ENCODE measurements at regions not wholly inside any gene's neighbourhood (a gene's known extent, or its start where the extent isn't known, plus 50 kb on each side); places are given as distances from the start of the nearest gene placed in this dataset.
"Not testable (repeated sequence)": the region's sequence is repeated elsewhere in the genome, so short reads cannot be mapped to it uniquely, and the experiment has no call there.

GRCh38 chr17:31761836-31762510 lies 97.1 kb downstream of the COPRS start:
- H3K4me1 ChIP-seq (ENCODE audit: control insufficient read depth in 2 of 2, insufficient read depth in 2 of 2, low read length in 2 of 2); H3K9me3 ChIP-seq (ENCODE audit: control insufficient read depth in 2 of 3, low read length in 3 of 3); H3K27ac Mint-ChIP-seq; H3K4me1 Mint-ChIP-seq; H3K27me3 ChIP-seq (ENCODE audit: control insufficient read depth in 2 of 2, insufficient read depth in 2 of 2, low read length in 2 of 2); H3K4me3 ChIP-seq (ENCODE audit: low read length); intact Hi-C loops (cut with micrococcal nuclease); POLR2A ChIA-PET; H3K27ac ChIP-seq (ENCODE audit: low read depth, low read length); H3K36me3 ChIP-seq (ENCODE audit: control insufficient read depth in 2 of 3, insufficient read depth in 3 of 3, low read length in 3 of 3); H3K9me3 Mint-ChIP-seq; DNase-seq; H3K4me3 Mint-ChIP-seq; H3K36me3 Mint-ChIP-seq; ATAC-seq; CTCF ChIA-PET: not testable (repeated sequence)
- H3K27me3 Mint-ChIP-seq: peaks cover 6 to 42% (median 9%) of the 10 kb centered on the region in 5 donors

- Histone ChIP-seq H3K4me1 (ENCODE audit: control insufficient read depth in 2 of 2, insufficient read depth in 2 of 2, low read length in 2 of 2) (no peaks in the 10 kb centered on the region), H3K36me3 (ENCODE audit: control insufficient read depth in 2 of 3, insufficient read depth in 3 of 3, low read length in 3 of 3) (no peaks in the 10 kb centered on the region), H3K9me3 (ENCODE audit: control insufficient read depth in 2 of 3, low read length in 3 of 3) (no peaks in the 10 kb centered on the region), H3K27me3 (ENCODE audit: control insufficient read depth in 2 of 2, insufficient read depth in 2 of 2, low read length in 2 of 2) (no peaks in the 10 kb centered on the region), H3K4me3 (ENCODE audit: low read length) (no peak overlapping the region), H3K27ac (ENCODE audit: low read depth, low read length) (no peak overlapping the region)
- ATAC-seq: no peak
- CTCF ChIA-PET: no interaction called here
- Mint-ChIP-seq H3K4me3 (no peak overlapping the region), H3K4me1 (peaks cover 0 to 8% (median 0%) of the 10 kb centered on the region in 7 donors), H3K36me3 (no peaks in the 10 kb centered on the region), H3K9me3 (peaks cover 0 to 10% (median 0%) of the 10 kb centered on the region in 11 donors), H3K27ac (no peak overlapping the region), H3K27me3 (peaks cover 4 to 31% (median 9%) of the 10 kb centered on the region in 5 donors)
- POLR2A ChIA-PET: no interaction called here
- intact Hi-C loops (cut with micrococcal nuclease): no loop called here
- no peak for DNase-seq
Measured at GRCh38 chr17:31758646-31759045, 100.4 kb downstream of the COPRS start.

- intact Hi-C loops (cut with micrococcal nuclease): no loop called here
- CTCF ChIA-PET: no interaction called here
Measured at GRCh38 chr17:31757097-31757496, 101.9 kb downstream of the COPRS start.

GRCh38 chr17:31754239-31754945 lies 104.7 kb downstream of the COPRS start:
- Mint-ChIP-seq H3K36me3 (no peaks in the 10 kb centered on the region), H3K4me3 (no peak overlapping the region), H3K27ac (no peak overlapping the region), H3K4me1 (no peaks in the 10 kb centered on the region), H3K27me3 (peaks cover 0 to 14% (median 0%) of the 10 kb centered on the region in 5 donors), H3K9me3 (peaks cover 0 to 6% (median 0%) of the 10 kb centered on the region in 11 donors)
- no peak for DNase-seq
- H3K4me1 ChIP-seq (ENCODE audit: control insufficient read depth in 2 of 2, insufficient read depth in 2 of 2, low read length in 2 of 2): no peaks in the 10 kb centered on the region
- H3K36me3 ChIP-seq (ENCODE audit: control insufficient read depth in 2 of 3, insufficient read depth in 3 of 3, low read length in 3 of 3): no peaks in the 10 kb centered on the region
- no peaks in the 10 kb centered on the region for H3K9me3 ChIP-seq (ENCODE audit: control insufficient read depth in 2 of 3, low read length in 3 of 3)
- H3K4me3 ChIP-seq (ENCODE audit: low read length): no peak overlapping the region
- ChIA-PET POLR2A (no interaction called here), CTCF (no interaction called here)
- H3K27ac ChIP-seq (ENCODE audit: low read depth, low read length): no peak overlapping the region
- intact Hi-C loops (cut with micrococcal nuclease): no loop called here
- no peak for ATAC-seq
- no peaks in the 10 kb centered on the region for H3K27me3 ChIP-seq (ENCODE audit: control insufficient read depth in 2 of 2, insufficient read depth in 2 of 2, low read length in 2 of 2)

More at GRCh38 chr17:31757097-31757496, 101.9 kb downstream of the COPRS start:
- Histone ChIP-seq H3K4me3 (ENCODE audit: low read length) (no peak overlapping the region), H3K27ac (ENCODE audit: low read depth, low read length) (no peak overlapping the region), H3K9me3 (ENCODE audit: control insufficient read depth in 2 of 3, low read length in 3 of 3) (no peaks in the 10 kb centered on the region), H3K4me1 (ENCODE audit: control insufficient read depth in 2 of 2, insufficient read depth in 2 of 2, low read length in 2 of 2) (no peaks in the 10 kb centered on the region), H3K36me3 (ENCODE audit: control insufficient read depth in 2 of 3, insufficient read depth in 3 of 3, low read length in 3 of 3) (no peaks in the 10 kb centered on the region), H3K27me3 (ENCODE audit: control insufficient read depth in 2 of 2, insufficient read depth in 2 of 2, low read length in 2 of 2) (no peaks in the 10 kb centered on the region)
- peaks cover 0 to 24% (median 6%) of the 10 kb centered on the region in 5 donors for H3K27me3 Mint-ChIP-seq
- H3K4me1 Mint-ChIP-seq: peaks cover 0 to 8% (median 0%) of the 10 kb centered on the region in 7 donors
- POLR2A ChIA-PET: no interaction called here
- DNase-seq: no peak
- H3K27ac Mint-ChIP-seq: no peak overlapping the region
- peaks cover 0 to 6% (median 0%) of the 10 kb centered on the region in 11 donors for H3K9me3 Mint-ChIP-seq
- no peak for ATAC-seq
- H3K36me3 Mint-ChIP-seq: no peaks in the 10 kb centered on the region
- no peak overlapping the region for H3K4me3 Mint-ChIP-seq

GRCh38 chr17:31753011-31753410 lies 106.0 kb downstream of the COPRS start:
- intact Hi-C loops (cut with micrococcal nuclease): no loop called here
- H3K4me1 ChIP-seq (ENCODE audit: control insufficient read depth in 2 of 2, insufficient read depth in 2 of 2, low read length in 2 of 2): no peaks in the 10 kb centered on the region
- Mint-ChIP-seq H3K36me3 (no peaks in the 10 kb centered on the region), H3K9me3 (peaks cover 0 to 6% (median 0%) of the 10 kb centered on the region in 11 donors), H3K27me3 (peaks cover 0 to 3% (median 0%) of the 10 kb centered on the region in 5 donors), H3K27ac (no peak overlapping the region), H3K4me3 (no peak overlapping the region), H3K4me1 (no peaks in the 10 kb centered on the region)
- H3K27me3 ChIP-seq (ENCODE audit: control insufficient read depth in 2 of 2, insufficient read depth in 2 of 2, low read length in 2 of 2): no peaks in the 10 kb centered on the region
- H3K27ac ChIP-seq (ENCODE audit: low read depth, low read length): no peak overlapping the region
- ATAC-seq (no peak), DNase-seq (no peak)
- ChIA-PET CTCF (no interaction called here), POLR2A (no interaction called here)
- no peaks in the 10 kb centered on the region for H3K36me3 ChIP-seq (ENCODE audit: control insufficient read depth in 2 of 3, insufficient read depth in 3 of 3, low read length in 3 of 3)
- no peaks in the 10 kb centered on the region for H3K9me3 ChIP-seq (ENCODE audit: control insufficient read depth in 2 of 3, low read length in 3 of 3)
- H3K4me3 ChIP-seq (ENCODE audit: low read length): no peak overlapping the region

GRCh38 chr17:31752584-31752983 lies 106.5 kb downstream of the COPRS start:
- DNase-seq (no peak), ATAC-seq (no peak)
- H3K27me3 Mint-ChIP-seq: no peaks in the 10 kb centered on the region
- H3K9me3 Mint-ChIP-seq: peaks cover 0 to 6% (median 0%) of the 10 kb centered on the region in 11 donors
- no peaks in the 10 kb centered on the region for H3K9me3 ChIP-seq (ENCODE audit: control insufficient read depth in 2 of 3, low read length in 3 of 3)
- intact Hi-C loops (cut with micrococcal nuclease): no loop called here
- no peak overlapping the region for H3K4me3 ChIP-seq (ENCODE audit: low read length)
- H3K4me1 ChIP-seq (ENCODE audit: control insufficient read depth in 2 of 2, insufficient read depth in 2 of 2, low read length in 2 of 2): no peaks in the 10 kb centered on the region
- ChIA-PET CTCF (no interaction called here), POLR2A (no interaction called here)
- no peaks in the 10 kb centered on the region for H3K36me3 ChIP-seq (ENCODE audit: control insufficient read depth in 2 of 3, insufficient read depth in 3 of 3, low read length in 3 of 3)
- H3K4me3 Mint-ChIP-seq: no peak overlapping the region
- H3K36me3 Mint-ChIP-seq: no peaks in the 10 kb centered on the region
- no peak overlapping the region for H3K27ac ChIP-seq (ENCODE audit: low read depth, low read length)
- H3K27ac Mint-ChIP-seq: peak overlapping the region in 1 of 9 donors; percentile 30
- H3K4me1 Mint-ChIP-seq: no peaks in the 10 kb centered on the region
- no peaks in the 10 kb centered on the region for H3K27me3 ChIP-seq (ENCODE audit: control insufficient read depth in 2 of 2, insufficient read depth in 2 of 2, low read length in 2 of 2)

GRCh38 chr17:31750578-31750977 lies 108.5 kb downstream of the COPRS start:
- H3K36me3 Mint-ChIP-seq: no peaks in the 10 kb centered on the region
- CTCF ChIA-PET: no interaction called here
- peaks cover 0 to 5% (median under 1%) of the 10 kb centered on the region in 5 donors for H3K27me3 Mint-ChIP-seq
- Histone ChIP-seq H3K27me3 (ENCODE audit: control insufficient read depth in 2 of 2, insufficient read depth in 2 of 2, low read length in 2 of 2) (no peaks in the 10 kb centered on the region), H3K27ac (ENCODE audit: low read depth, low read length) (no peak overlapping the region), H3K36me3 (ENCODE audit: control insufficient read depth in 2 of 3, insufficient read depth in 3 of 3, low read length in 3 of 3) (no peaks in the 10 kb centered on the region), H3K9me3 (ENCODE audit: control insufficient read depth in 2 of 3, low read length in 3 of 3) (no peaks in the 10 kb centered on the region), H3K4me3 (ENCODE audit: low read length) (no peak overlapping the region), H3K4me1 (ENCODE audit: control insufficient read depth in 2 of 2, insufficient read depth in 2 of 2, low read length in 2 of 2) (no peaks in the 10 kb centered on the region)
- ATAC-seq (no peak), DNase-seq (no peak)
- intact Hi-C loops (cut with micrococcal nuclease): no loop called here
- POLR2A ChIA-PET: no interaction called here
- no peak overlapping the region for H3K4me3 Mint-ChIP-seq
- no peak overlapping the region for H3K27ac Mint-ChIP-seq
- no peaks in the 10 kb centered on the region for H3K9me3 Mint-ChIP-seq
- peaks cover 0 to 1% (median 0%) of the 10 kb centered on the region in 7 donors for H3K4me1 Mint-ChIP-seq

Data from naive thymus-derived CD4-positive, alpha-beta T cell (primary cell).